Activated T-cell treated with anti-CD3 and anti-CD28 coated beads, Interleukin-2, amount 50 U/mL, for 72 hours (primary cell): ENCODE measurements at regions not wholly inside any gene's neighbourhood (a gene's known extent, or its start where the extent isn't known, plus 50 kb on each side); places are given as distances from the start of the nearest gene placed in this dataset.

ENCODE experiments used
- ATAC-seq, 2 donors: fragments of 150-1000 bp; cut with Tn5 transposase; replicated peaks in 1 of 2; 2 replicates each; pipeline ENCODE4 v1.10.0; 2021; ENCODE audit warnings: moderate library complexity in 2 of 2, mild to moderate bottlenecking in 1 of 2
- DNase-seq, 2 donors: peaks; one replicate each; pipeline ENCODE4 v3.0.0; 2021 to 2022; ENCODE audit warnings: mixed read lengths in 1 of 2
- H3K27ac Mint-ChIP-seq: one replicate; pipeline ENCODE4 v1.8.0; 2022; ENCODE audit warnings: mild to moderate bottlenecking, moderate library complexity, mixed read lengths
- H3K27me3 Mint-ChIP-seq: one replicate; pipeline ENCODE4 v1.8.0; 2022; ENCODE audit warnings: low read depth, mixed read lengths
- H3K36me3 Mint-ChIP-seq, 2 donors: one replicate each; pipeline ENCODE4 v1.8.0; 2022; ENCODE audit warnings: mixed read lengths in 2 of 2, mild to moderate bottlenecking in 1 of 2; ENCODE audit not compliant: insufficient read depth in 2 of 2
- H3K4me1 Mint-ChIP-seq: one replicate; pipeline ENCODE4 v1.8.0; 2022; ENCODE audit warnings: low read depth, mixed read lengths
- H3K4me3 Mint-ChIP-seq, 2 donors: one replicate each; pipeline ENCODE4 v1.8.0; 2022; ENCODE audit warnings: mild to moderate bottlenecking in 2 of 2, mixed read lengths in 2 of 2, moderate library complexity in 2 of 2
- H3K9me3 Mint-ChIP-seq, 2 donors: one replicate each; pipeline ENCODE4 v1.8.0; 2022; ENCODE audit warnings: mixed read lengths in 2 of 2

- DNase-seq = no peak
- ATAC-seq = no peak
- Mint-ChIP-seq H3K9me3 (peaks cover 0 to 10% of the 10 kb centered on the region in 2 donors), H3K36me3 (peaks cover 0 to 1% of the 10 kb centered on the region in 2 donors), H3K4me3 (no peak overlapping the region), H3K4me1 (no peaks in the 10 kb centered on the region), H3K27ac (no peak overlapping the region), H3K27me3 (no peaks in the 10 kb centered on the region)
Measured at GRCh38 chr3:65303431-65303830, 615.6 kb upstream of the ADAMTS9 start.

GRCh38 chr3:65291448-65292125 is 603.8 kb upstream of the ADAMTS9 start:
- ATAC-seq (no peak), DNase-seq (no peak)
- Mint-ChIP-seq H3K9me3 (peaks cover 3 to 5% of the 10 kb centered on the region in 2 donors), H3K27me3 (no peaks in the 10 kb centered on the region), H3K4me1 (no peaks in the 10 kb centered on the region), H3K36me3 (no peaks in the 10 kb centered on the region), H3K4me3 (no peak overlapping the region), H3K27ac (no peak overlapping the region)

GRCh38 chr3:65288776-65289175 is 601.0 kb upstream of the ADAMTS9 start:
- Mint-ChIP-seq H3K27me3 (no peaks in the 10 kb centered on the region), H3K27ac (no peak overlapping the region), H3K4me1 (no peaks in the 10 kb centered on the region), H3K4me3 (no peak overlapping the region), H3K9me3 (peaks cover 2 to 4% of the 10 kb centered on the region in 2 donors), H3K36me3 (no peaks in the 10 kb centered on the region)
- no peak for ATAC-seq
- DNase-seq = no peak

GRCh38 chr3:65285956-65286355 is 598.2 kb upstream of the ADAMTS9 start:
- peaks cover 5 to 7% of the 10 kb centered on the region in 2 donors for H3K9me3 Mint-ChIP-seq
- no peaks in the 10 kb centered on the region for H3K36me3 Mint-ChIP-seq
- DNase-seq (no peak), ATAC-seq (no peak)
- H3K4me3 Mint-ChIP-seq = no peak overlapping the region
- H3K27ac Mint-ChIP-seq = no peak overlapping the region
- H3K4me1 Mint-ChIP-seq = no peaks in the 10 kb centered on the region
- no peaks in the 10 kb centered on the region for H3K27me3 Mint-ChIP-seq

- ATAC-seq = no peak
- Mint-ChIP-seq H3K9me3 (peaks cover 5 to 6% of the 10 kb centered on the region in 2 donors), H3K27ac (no peak overlapping the region), H3K4me1 (no peaks in the 10 kb centered on the region), H3K27me3 (no peaks in the 10 kb centered on the region), H3K36me3 (no peaks in the 10 kb centered on the region), H3K4me3 (no peak overlapping the region)
- DNase-seq = no peak
Measured at GRCh38 chr3:65284961-65285360, 597.2 kb upstream of the ADAMTS9 start.

- H3K4me3 Mint-ChIP-seq = no peak overlapping the region
- ATAC-seq = no peak
Measured at GRCh38 chr3:65284546-65284945, 596.7 kb upstream of the ADAMTS9 start.

GRCh38 chr3:65279225-65279782 is 591.5 kb upstream of the ADAMTS9 start:
- Mint-ChIP-seq H3K27ac (no peak overlapping the region), H3K4me1 (no peaks in the 10 kb centered on the region), H3K4me3 (no peak overlapping the region), H3K27me3 (no peaks in the 10 kb centered on the region), H3K36me3 (no peaks in the 10 kb centered on the region), H3K9me3 (peaks cover 6 to 10% of the 10 kb centered on the region in 2 donors)
- DNase-seq (no peak), ATAC-seq (no peak)

More at GRCh38 chr3:65284546-65284945, 596.7 kb upstream of the ADAMTS9 start:
- Mint-ChIP-seq H3K36me3 (no peaks in the 10 kb centered on the region), H3K27ac (no peak overlapping the region), H3K4me1 (no peaks in the 10 kb centered on the region), H3K27me3 (no peaks in the 10 kb centered on the region), H3K9me3 (peaks cover 4 to 5% of the 10 kb centered on the region in 2 donors)
- no peak for DNase-seq

GRCh38 chr3:65277798-65278197 is 590.0 kb upstream of the ADAMTS9 start:
- H3K27me3 Mint-ChIP-seq = no peaks in the 10 kb centered on the region
- H3K4me3 Mint-ChIP-seq = no peak overlapping the region
- H3K36me3 Mint-ChIP-seq = no peaks in the 10 kb centered on the region
- H3K4me1 Mint-ChIP-seq = no peaks in the 10 kb centered on the region
- peaks cover 6 to 8% of the 10 kb centered on the region in 2 donors for H3K9me3 Mint-ChIP-seq
- ATAC-seq = no peak
- no peak overlapping the region for H3K27ac Mint-ChIP-seq
- no peak for DNase-seq

GRCh38 chr3:65276551-65276950 is 588.8 kb upstream of the ADAMTS9 start:
- ATAC-seq (no peak), DNase-seq (no peak)
- Mint-ChIP-seq H3K9me3 (peaks cover 3 to 8% of the 10 kb centered on the region in 2 donors), H3K27ac (no peak overlapping the region), H3K27me3 (no peaks in the 10 kb centered on the region), H3K4me1 (no peaks in the 10 kb centered on the region), H3K36me3 (no peaks in the 10 kb centered on the region), H3K4me3 (no peak overlapping the region)

GRCh38 chr3:65268426-65268825 is 580.6 kb upstream of the ADAMTS9 start:
- no peak for ATAC-seq
- Mint-ChIP-seq H3K4me3 (no peak overlapping the region), H3K27me3 (no peaks in the 10 kb centered on the region), H3K4me1 (no peaks in the 10 kb centered on the region), H3K9me3 (peaks cover 0 to 11% of the 10 kb centered on the region in 2 donors), H3K36me3 (no peaks in the 10 kb centered on the region), H3K27ac (no peak overlapping the region)
- no peak for DNase-seq

GRCh38 chr3:65265942-65266590 is 578.3 kb upstream of the ADAMTS9 start:
- no peaks in the 10 kb centered on the region for H3K27me3 Mint-ChIP-seq
- H3K4me3 Mint-ChIP-seq = no peak overlapping the region
- DNase-seq = no peak
- H3K4me1 Mint-ChIP-seq = no peaks in the 10 kb centered on the region
- no peak for ATAC-seq
- H3K27ac Mint-ChIP-seq = no peak overlapping the region
- H3K36me3 Mint-ChIP-seq = peaks cover 0 to 2% of the 10 kb centered on the region in 2 donors
- H3K9me3 Mint-ChIP-seq = peaks cover 2 to 10% of the 10 kb centered on the region in 2 donors

- ATAC-seq (no peak), DNase-seq (no peak)
- Mint-ChIP-seq H3K4me1 (no peaks in the 10 kb centered on the region), H3K9me3 (peaks cover 2 to 10% of the 10 kb centered on the region in 2 donors), H3K27me3 (no peaks in the 10 kb centered on the region), H3K4me3 (no peak overlapping the region), H3K27ac (no peak overlapping the region), H3K36me3 (peaks cover 0 to 2% of the 10 kb centered on the region in 2 donors)
Measured at GRCh38 chr3:65265511-65265910, 577.7 kb upstream of the ADAMTS9 start.

- Mint-ChIP-seq H3K27me3 (no peaks in the 10 kb centered on the region), H3K9me3 (peaks cover 2 to 7% of the 10 kb centered on the region in 2 donors)
Measured at GRCh38 chr3:65262548-65262947, 574.7 kb upstream of the ADAMTS9 start.

More at GRCh38 chr3:65262548-65262947, 574.7 kb upstream of the ADAMTS9 start:
- ATAC-seq (no peak), DNase-seq (no peak)
- H3K4me1 Mint-ChIP-seq = no peaks in the 10 kb centered on the region
- no peak overlapping the region for H3K27ac Mint-ChIP-seq
- no peak overlapping the region for H3K4me3 Mint-ChIP-seq
- H3K36me3 Mint-ChIP-seq = peaks cover 0 to 2% of the 10 kb centered on the region in 2 donors
